ENCODE measurements at regions not wholly inside any gene's neighbourhood (a gene's known extent, or its start where the extent isn't known, plus 50 kb on each side); places are given as distances from the start of the nearest gene placed in this dataset.

DNA sequence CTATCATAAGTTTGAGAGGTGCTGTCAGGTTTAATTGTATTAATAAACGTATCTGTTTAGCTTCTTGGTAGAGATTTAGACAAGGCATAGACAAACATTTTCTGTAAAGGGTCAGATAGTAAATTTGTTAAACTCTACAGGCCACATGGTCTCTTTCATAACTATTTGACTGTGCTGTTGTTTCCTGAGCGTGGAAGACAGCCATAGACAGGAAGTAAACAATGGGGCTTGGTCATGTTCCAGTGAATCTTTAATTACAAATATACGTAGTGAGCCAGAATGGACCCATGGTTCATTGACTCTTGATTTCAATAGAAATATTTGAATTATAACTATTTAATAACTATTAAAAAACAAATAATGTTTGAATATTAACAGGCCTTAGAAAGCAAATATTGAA is 451.1 kb downstream of the SH2D4B start:
- H3K4me1 Mint-ChIP-seq (ENCODE audit: unreplicated experiment): no peaks in the 10 kb centered on the region
- no peak for DNase-seq (ENCODE audit: extremely low spot score, unreplicated experiment)
- no peak overlapping the region for H3K27ac Mint-ChIP-seq (ENCODE audit: unreplicated experiment)
- peaks cover 18% of the 10 kb centered on the region for H3K9me3 Mint-ChIP-seq (ENCODE audit: unreplicated experiment)
- no peaks in the 10 kb centered on the region for H3K36me3 Mint-ChIP-seq (ENCODE audit: unreplicated experiment)
- TF ChIP-seq, protein P1, sequence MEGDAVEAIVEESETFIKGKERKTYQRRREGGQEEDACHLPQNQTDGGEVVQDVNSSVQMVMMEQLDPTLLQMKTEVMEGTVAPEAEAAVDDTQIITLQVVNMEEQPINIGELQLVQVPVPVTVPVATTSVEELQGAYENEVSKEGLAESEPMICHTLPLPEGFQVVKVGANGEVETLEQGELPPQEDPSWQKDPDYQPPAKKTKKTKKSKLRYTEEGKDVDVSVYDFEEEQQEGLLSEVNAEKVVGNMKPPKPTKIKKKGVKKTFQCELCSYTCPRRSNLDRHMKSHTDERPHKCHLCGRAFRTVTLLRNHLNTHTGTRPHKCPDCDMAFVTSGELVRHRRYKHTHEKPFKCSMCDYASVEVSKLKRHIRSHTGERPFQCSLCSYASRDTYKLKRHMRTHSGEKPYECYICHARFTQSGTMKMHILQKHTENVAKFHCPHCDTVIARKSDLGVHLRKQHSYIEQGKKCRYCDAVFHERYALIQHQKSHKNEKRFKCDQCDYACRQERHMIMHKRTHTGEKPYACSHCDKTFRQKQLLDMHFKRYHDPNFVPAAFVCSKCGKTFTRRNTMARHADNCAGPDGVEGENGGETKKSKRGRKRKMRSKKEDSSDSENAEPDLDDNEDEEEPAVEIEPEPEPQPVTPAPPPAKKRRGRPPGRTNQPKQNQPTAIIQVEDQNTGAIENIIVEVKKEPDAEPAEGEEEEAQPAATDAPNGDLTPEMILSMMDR (IDR thresholded peaks at IDR 0.05): no peak
- H3K27me3 Mint-ChIP-seq (ENCODE audit: unreplicated experiment): no peaks in the 10 kb centered on the region
- H3K4me3 Mint-ChIP-seq (ENCODE audit: unreplicated experiment): no peak overlapping the region

DNA sequence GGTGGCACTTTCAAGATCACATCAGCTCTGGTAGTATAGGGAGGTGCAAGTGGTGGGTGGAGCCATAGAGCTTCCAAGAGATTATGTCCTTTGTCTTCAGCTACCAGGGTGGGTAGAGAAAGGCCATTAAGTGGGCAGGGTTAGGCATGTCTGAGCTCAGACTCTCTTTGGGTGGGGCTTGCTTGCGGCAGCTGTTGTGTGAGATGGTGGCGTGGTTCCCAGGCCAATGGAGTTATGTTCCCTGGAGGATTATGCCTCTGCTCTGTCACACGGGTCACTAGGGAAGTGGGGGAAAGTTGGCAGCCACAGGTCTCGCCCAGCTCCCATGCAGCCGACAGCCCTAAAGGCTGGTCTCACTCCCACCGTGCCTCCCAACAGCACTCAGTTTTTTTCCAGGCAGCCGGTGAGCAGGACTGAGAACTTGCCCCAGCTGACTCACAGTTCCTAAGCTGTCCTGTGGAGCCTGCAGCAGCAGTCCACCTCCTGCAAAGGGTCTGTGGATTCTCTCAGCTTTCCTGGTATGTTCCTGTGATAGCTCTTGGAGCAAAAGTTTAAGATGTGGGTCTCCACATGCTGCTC is 459.0 kb downstream of the SH2D4B start:
- no peaks in the 10 kb centered on the region for H3K36me3 Mint-ChIP-seq (ENCODE audit: unreplicated experiment)
- no peak overlapping the region for H3K27ac Mint-ChIP-seq (ENCODE audit: unreplicated experiment)
- TF ChIP-seq, protein P1 (IDR thresholded peaks at IDR 0.05): no peak
- H3K9me3 Mint-ChIP-seq (ENCODE audit: unreplicated experiment): peaks cover 16% of the 10 kb centered on the region
- H3K4me3 Mint-ChIP-seq (ENCODE audit: unreplicated experiment): no peak overlapping the region
- no peaks in the 10 kb centered on the region for H3K4me1 Mint-ChIP-seq (ENCODE audit: unreplicated experiment)
- no peak for DNase-seq (ENCODE audit: extremely low spot score, unreplicated experiment)
- H3K27me3 Mint-ChIP-seq (ENCODE audit: unreplicated experiment): no peaks in the 10 kb centered on the region

DNA sequence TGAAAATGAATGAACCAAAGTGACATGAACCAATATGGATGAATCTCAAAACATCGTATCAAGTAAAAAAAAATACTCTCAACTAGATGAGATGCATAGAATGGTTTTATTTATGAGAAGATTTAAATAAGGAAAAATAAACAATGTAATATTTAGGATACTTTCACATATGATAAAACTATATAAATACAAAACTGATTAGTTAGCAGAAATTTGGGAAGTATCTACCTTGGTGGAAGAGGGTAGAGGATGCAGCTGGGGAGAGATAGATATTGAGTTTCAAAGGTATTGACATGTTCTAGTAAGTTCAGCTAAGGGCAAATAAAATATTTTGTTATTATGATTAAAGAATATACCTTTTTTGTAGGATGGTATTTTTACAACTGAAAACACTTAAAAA is 463.1 kb downstream of the SH2D4B start:
- no peaks in the 10 kb centered on the region for H3K9me3 Mint-ChIP-seq (ENCODE audit: unreplicated experiment)

DNA sequence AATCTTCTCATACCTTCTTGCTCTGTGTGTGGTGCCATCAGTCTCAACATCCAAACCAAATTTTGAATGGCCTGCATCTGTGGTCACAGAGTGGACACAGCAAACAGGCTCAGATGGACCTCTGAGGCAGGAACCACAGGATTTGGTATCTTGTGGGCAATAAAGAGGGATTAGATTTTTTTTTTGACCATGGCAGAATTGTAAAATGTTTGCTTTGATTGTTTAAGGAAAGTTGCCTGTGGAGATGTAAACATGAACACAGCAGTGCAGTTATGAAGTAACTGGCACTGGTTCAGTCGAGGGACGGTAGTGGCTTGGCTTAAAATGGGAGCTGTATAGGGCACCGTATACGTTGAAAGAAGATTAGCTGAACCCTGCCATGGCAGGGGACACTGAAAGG is 464.7 kb downstream of the SH2D4B start:
- Mint-ChIP-seq H3K27me3 (ENCODE audit: unreplicated experiment) (no peaks in the 10 kb centered on the region), H3K36me3 (ENCODE audit: unreplicated experiment) (no peaks in the 10 kb centered on the region), H3K9me3 (ENCODE audit: unreplicated experiment) (peaks cover 3% of the 10 kb centered on the region), H3K27ac (ENCODE audit: unreplicated experiment) (no peak overlapping the region), H3K4me3 (ENCODE audit: unreplicated experiment) (no peak overlapping the region), H3K4me1 (ENCODE audit: unreplicated experiment) (no peaks in the 10 kb centered on the region)
- TF ChIP-seq, protein P1 (IDR thresholded peaks at IDR 0.05): no peak
- no peak for DNase-seq (ENCODE audit: extremely low spot score, unreplicated experiment)

More for the DNA sequence above, 463.1 kb downstream of the SH2D4B start:
- Mint-ChIP-seq H3K4me3 (ENCODE audit: unreplicated experiment) (no peak overlapping the region), H3K4me1 (ENCODE audit: unreplicated experiment) (no peaks in the 10 kb centered on the region), H3K27me3 (ENCODE audit: unreplicated experiment) (no peaks in the 10 kb centered on the region), H3K27ac (ENCODE audit: unreplicated experiment) (no peak overlapping the region), H3K36me3 (ENCODE audit: unreplicated experiment) (no peaks in the 10 kb centered on the region)
- no peak for DNase-seq (ENCODE audit: extremely low spot score, unreplicated experiment)
- TF ChIP-seq, protein P1 (IDR thresholded peaks at IDR 0.05): no peak

DNA sequence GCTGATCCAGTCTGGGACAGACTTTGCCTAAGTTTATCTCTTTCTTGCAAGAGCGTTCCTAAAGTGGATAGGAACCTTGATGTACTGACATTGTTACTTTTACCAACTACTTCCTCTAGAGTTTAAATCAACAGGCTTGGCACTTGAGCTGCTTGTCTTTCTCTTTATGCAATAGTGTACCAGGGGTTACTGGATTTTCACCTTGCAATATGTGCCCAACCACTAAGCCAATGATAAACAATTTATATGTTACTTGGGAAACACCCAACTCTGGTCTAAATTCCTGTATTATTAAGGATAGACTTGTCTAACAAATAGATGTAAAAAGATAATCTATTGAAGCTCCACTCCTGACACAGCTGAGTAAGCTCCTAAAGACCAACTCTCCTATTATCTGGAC is 470.2 kb downstream of the SH2D4B start:
- Mint-ChIP-seq H3K4me1 (ENCODE audit: unreplicated experiment) (no peaks in the 10 kb centered on the region), H3K36me3 (ENCODE audit: unreplicated experiment) (no peaks in the 10 kb centered on the region), H3K27ac (ENCODE audit: unreplicated experiment) (no peak overlapping the region), H3K9me3 (ENCODE audit: unreplicated experiment) (peaks cover 3% of the 10 kb centered on the region), H3K27me3 (ENCODE audit: unreplicated experiment) (no peaks in the 10 kb centered on the region), H3K4me3 (ENCODE audit: unreplicated experiment) (no peak overlapping the region)
- TF ChIP-seq, protein P1 (IDR thresholded peaks at IDR 0.05): no peak
- no peak for DNase-seq (ENCODE audit: extremely low spot score, unreplicated experiment)

All from osteocyte (in vitro differentiated cells).